ENCODE measurements at regions not wholly inside any gene's neighbourhood (a gene's known extent, or its start where the extent isn't known, plus 50 kb on each side); places are given as distances from the start of the nearest gene placed in this dataset.

DNA sequence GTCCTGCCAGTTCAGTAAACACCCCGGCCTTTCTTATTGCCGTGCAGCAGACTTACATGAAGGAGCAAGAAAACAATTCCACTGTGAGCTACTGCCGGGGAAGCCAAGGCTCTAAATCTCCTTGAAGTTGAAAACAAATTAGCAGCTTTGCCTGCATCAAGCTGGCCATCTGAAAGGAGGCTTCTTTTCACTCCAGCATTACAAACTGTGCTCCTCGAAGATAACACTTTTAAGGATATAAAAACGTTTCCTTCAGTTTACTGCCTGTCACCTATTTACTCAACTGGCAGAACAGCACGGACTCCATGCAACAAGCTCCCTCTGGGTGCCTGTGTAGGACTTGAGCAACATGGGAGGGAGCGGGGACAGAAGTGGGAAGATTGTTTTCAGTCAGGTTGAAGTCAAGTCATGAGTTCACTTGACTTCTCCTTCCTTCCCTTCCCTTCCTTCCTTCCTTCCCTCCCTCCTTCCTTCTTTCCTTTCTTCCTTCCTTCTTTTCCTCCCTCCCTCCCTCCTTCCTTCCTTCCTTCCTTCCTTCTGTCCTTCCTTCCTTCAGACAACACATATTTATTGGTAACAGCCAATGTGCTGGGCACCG, 67.4 kb downstream of the ZNF608 start (continued):
- TF ChIP-seq, protein P1, sequence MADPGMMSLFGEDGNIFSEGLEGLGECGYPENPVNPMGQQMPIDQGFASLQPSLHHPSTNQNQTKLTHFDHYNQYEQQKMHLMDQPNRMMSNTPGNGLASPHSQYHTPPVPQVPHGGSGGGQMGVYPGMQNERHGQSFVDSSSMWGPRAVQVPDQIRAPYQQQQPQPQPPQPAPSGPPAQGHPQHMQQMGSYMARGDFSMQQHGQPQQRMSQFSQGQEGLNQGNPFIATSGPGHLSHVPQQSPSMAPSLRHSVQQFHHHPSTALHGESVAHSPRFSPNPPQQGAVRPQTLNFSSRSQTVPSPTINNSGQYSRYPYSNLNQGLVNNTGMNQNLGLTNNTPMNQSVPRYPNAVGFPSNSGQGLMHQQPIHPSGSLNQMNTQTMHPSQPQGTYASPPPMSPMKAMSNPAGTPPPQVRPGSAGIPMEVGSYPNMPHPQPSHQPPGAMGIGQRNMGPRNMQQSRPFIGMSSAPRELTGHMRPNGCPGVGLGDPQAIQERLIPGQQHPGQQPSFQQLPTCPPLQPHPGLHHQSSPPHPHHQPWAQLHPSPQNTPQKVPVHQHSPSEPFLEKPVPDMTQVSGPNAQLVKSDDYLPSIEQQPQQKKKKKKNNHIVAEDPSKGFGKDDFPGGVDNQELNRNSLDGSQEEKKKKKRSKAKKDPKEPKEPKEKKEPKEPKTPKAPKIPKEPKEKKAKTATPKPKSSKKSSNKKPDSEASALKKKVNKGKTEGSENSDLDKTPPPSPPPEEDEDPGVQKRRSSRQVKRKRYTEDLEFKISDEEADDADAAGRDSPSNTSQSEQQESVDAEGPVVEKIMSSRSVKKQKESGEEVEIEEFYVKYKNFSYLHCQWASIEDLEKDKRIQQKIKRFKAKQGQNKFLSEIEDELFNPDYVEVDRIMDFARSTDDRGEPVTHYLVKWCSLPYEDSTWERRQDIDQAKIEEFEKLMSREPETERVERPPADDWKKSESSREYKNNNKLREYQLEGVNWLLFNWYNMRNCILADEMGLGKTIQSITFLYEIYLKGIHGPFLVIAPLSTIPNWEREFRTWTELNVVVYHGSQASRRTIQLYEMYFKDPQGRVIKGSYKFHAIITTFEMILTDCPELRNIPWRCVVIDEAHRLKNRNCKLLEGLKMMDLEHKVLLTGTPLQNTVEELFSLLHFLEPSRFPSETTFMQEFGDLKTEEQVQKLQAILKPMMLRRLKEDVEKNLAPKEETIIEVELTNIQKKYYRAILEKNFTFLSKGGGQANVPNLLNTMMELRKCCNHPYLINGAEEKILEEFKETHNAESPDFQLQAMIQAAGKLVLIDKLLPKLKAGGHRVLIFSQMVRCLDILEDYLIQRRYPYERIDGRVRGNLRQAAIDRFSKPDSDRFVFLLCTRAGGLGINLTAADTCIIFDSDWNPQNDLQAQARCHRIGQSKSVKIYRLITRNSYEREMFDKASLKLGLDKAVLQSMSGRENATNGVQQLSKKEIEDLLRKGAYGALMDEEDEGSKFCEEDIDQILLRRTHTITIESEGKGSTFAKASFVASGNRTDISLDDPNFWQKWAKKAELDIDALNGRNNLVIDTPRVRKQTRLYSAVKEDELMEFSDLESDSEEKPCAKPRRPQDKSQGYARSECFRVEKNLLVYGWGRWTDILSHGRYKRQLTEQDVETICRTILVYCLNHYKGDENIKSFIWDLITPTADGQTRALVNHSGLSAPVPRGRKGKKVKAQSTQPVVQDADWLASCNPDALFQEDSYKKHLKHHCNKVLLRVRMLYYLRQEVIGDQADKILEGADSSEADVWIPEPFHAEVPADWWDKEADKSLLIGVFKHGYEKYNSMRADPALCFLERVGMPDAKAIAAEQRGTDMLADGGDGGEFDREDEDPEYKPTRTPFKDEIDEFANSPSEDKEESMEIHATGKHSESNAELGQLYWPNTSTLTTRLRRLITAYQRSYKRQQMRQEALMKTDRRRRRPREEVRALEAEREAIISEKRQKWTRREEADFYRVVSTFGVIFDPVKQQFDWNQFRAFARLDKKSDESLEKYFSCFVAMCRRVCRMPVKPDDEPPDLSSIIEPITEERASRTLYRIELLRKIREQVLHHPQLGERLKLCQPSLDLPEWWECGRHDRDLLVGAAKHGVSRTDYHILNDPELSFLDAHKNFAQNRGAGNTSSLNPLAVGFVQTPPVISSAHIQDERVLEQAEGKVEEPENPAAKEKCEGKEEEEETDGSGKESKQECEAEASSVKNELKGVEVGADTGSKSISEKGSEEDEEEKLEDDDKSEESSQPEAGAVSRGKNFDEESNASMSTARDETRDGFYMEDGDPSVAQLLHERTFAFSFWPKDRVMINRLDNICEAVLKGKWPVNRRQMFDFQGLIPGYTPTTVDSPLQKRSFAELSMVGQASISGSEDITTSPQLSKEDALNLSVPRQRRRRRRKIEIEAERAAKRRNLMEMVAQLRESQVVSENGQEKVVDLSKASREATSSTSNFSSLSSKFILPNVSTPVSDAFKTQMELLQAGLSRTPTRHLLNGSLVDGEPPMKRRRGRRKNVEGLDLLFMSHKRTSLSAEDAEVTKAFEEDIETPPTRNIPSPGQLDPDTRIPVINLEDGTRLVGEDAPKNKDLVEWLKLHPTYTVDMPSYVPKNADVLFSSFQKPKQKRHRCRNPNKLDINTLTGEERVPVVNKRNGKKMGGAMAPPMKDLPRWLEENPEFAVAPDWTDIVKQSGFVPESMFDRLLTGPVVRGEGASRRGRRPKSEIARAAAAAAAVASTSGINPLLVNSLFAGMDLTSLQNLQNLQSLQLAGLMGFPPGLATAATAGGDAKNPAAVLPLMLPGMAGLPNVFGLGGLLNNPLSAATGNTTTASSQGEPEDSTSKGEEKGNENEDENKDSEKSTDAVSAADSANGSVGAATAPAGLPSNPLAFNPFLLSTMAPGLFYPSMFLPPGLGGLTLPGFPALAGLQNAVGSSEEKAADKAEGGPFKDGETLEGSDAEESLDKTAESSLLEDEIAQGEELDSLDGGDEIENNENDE (IDR thresholded peaks at IDR 0.05; ENCODE audit: insufficient replicate concordance, low read length) = no peak
- TF ChIP-seq MAX (IDR thresholded peaks at IDR 0.05) (no peak), CHD1 (IDR thresholded peaks at IDR 0.05; ENCODE audit: low read depth, low read length) (no peak), CTBP2 (IDR thresholded peaks at IDR 0.05; ENCODE audit: borderline replicate concordance, insufficient read depth, insufficient read length, low read length) (no peak), E2F6 (IDR thresholded peaks at IDR 0.05) (no peak), SIX5 (IDR thresholded peaks at IDR 0.05; ENCODE audit: low read depth, low read length) (no peak), NRF1 (IDR thresholded peaks at IDR 0.05; ENCODE audit: low read depth, low read length) (no peak)

Measured in H1 (cell line).